HG02840 (cell line): ENCODE measurements at regions not wholly inside any gene's neighbourhood (a gene's known extent, or its start where the extent isn't known, plus 50 kb on each side); places are given as distances from the start of the nearest gene placed in this dataset.

Source experiments
- ATAC-seq: cut with Tn5 transposase; IDR thresholded peaks from one replicate; pipeline ENCODE4 v1.9.1; 2021; ENCODE audit warnings: mild to moderate bottlenecking, moderate library complexity, moderate number of reproducible peaks; ENCODE audit not compliant: unreplicated experiment, low FRiP score

- no peak for ATAC-seq
These were observed 154.7 kb downstream of the KTN1 start for GRCh38 chr14:55734731-55735130.

GRCh38 chr14:55739967-55740648, 160.1 kb downstream of the KTN1 start:
- no peak for ATAC-seq

- no peak for ATAC-seq
These were observed 160.6 kb downstream of the KTN1 start for GRCh38 chr14:55740649-55740989.

- no peak for ATAC-seq
These were observed 161.2 kb downstream of the KTN1 start for GRCh38 chr14:55741240-55741639.

GRCh38 chr14:55743551-55743950, 163.5 kb downstream of the KTN1 start:
- no peak for ATAC-seq

GRCh38 chr14:55744321-55744720, 164.3 kb downstream of the KTN1 start:
- no peak for ATAC-seq

- no peak for ATAC-seq
These were observed 165.9 kb downstream of the KTN1 start for GRCh38 chr14:55745906-55746305.

- ATAC-seq: no peak
These were observed 166.6 kb downstream of the KTN1 start for GRCh38 chr14:55746558-55746957.

GRCh38 chr14:55747186-55747585, 167.2 kb downstream of the KTN1 start:
- no peak for ATAC-seq

GRCh38 chr14:55749201-55749812, 169.3 kb downstream of the KTN1 start:
- no peak for ATAC-seq

- no peak for ATAC-seq
These were observed 169.9 kb downstream of the KTN1 start for GRCh38 chr14:55749946-55750345.

GRCh38 chr14:55752580-55753390, 172.8 kb downstream of the KTN1 start:
- ATAC-seq: no peak

- ATAC-seq: no peak
These were observed 174.5 kb downstream of the KTN1 start for GRCh38 chr14:55754471-55754870.

- ATAC-seq: no peak
These were observed 174.9 kb downstream of the KTN1 start for GRCh38 chr14:55754871-55755270.

- no peak for ATAC-seq
These were observed 176.1 kb downstream of the KTN1 start for GRCh38 chr14:55756078-55756477.

- ATAC-seq: no peak
These were observed 176.6 kb downstream of the KTN1 start for GRCh38 chr14:55756557-55756956.

- no peak for ATAC-seq
These were observed 178.8 kb downstream of the KTN1 start for GRCh38 chr14:55758796-55759195.

- ATAC-seq: no peak
These were observed 181.0 kb downstream of the KTN1 start for GRCh38 chr14:55760789-55761566.

GRCh38 chr14:55761651-55762050, 181.6 kb downstream of the KTN1 start:
- no peak for ATAC-seq

- ATAC-seq: peak; percentile 66
These were observed 182.7 kb downstream of the KTN1 start for GRCh38 chr14:55762595-55763232.
